ENCODE measurements at regions not wholly inside any gene's neighbourhood (a gene's known extent, or its start where the extent isn't known, plus 50 kb on each side); places are given as distances from the start of the nearest gene placed in this dataset.

DNA sequence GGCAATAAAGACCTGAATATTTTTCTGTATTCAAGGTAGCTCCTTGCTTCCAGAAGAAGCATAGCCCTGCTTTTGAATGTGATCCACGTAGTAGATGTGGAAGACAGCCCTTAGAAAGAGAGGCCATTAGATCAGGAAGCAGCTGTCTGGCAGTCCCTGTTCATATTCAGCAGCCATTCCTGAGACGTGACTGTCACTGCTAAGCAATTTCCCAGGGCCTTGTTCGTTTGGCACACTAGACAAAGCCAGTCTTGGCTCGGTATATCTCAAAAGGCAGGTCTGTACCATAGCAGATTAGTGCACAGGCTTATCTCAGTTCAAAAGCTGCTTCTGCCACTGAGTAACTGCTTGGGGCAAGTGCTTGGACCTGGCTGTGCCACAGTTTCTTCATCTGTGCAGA lies 287.8 kb upstream of the MCTP2 start:
- TF ChIP-seq, protein P1, sequence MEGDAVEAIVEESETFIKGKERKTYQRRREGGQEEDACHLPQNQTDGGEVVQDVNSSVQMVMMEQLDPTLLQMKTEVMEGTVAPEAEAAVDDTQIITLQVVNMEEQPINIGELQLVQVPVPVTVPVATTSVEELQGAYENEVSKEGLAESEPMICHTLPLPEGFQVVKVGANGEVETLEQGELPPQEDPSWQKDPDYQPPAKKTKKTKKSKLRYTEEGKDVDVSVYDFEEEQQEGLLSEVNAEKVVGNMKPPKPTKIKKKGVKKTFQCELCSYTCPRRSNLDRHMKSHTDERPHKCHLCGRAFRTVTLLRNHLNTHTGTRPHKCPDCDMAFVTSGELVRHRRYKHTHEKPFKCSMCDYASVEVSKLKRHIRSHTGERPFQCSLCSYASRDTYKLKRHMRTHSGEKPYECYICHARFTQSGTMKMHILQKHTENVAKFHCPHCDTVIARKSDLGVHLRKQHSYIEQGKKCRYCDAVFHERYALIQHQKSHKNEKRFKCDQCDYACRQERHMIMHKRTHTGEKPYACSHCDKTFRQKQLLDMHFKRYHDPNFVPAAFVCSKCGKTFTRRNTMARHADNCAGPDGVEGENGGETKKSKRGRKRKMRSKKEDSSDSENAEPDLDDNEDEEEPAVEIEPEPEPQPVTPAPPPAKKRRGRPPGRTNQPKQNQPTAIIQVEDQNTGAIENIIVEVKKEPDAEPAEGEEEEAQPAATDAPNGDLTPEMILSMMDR (IDR thresholded peaks at IDR 0.05 in 4 of 5, conservative IDR thresholded peaks at IDR 0.05 in 1 of 5), result no peak
- no peak for TF ChIP-seq POLR2A (IDR thresholded peaks at IDR 0.05)

Measured in gastrocnemius medialis (tissue), 4 donors.